HG03469 (cell line): ENCODE measurements at regions not wholly inside any gene's neighbourhood (a gene's known extent, or its start where the extent isn't known, plus 50 kb on each side); places are given as distances from the start of the nearest gene placed in this dataset.

Source experiments
- ATAC-seq: cut with Tn5 transposase; IDR thresholded peaks from one replicate; pipeline ENCODE4 v1.9.1; 2021; ENCODE audit warnings: mild to moderate bottlenecking, moderate library complexity, moderate number of reproducible peaks; ENCODE audit not compliant: unreplicated experiment

DNA sequence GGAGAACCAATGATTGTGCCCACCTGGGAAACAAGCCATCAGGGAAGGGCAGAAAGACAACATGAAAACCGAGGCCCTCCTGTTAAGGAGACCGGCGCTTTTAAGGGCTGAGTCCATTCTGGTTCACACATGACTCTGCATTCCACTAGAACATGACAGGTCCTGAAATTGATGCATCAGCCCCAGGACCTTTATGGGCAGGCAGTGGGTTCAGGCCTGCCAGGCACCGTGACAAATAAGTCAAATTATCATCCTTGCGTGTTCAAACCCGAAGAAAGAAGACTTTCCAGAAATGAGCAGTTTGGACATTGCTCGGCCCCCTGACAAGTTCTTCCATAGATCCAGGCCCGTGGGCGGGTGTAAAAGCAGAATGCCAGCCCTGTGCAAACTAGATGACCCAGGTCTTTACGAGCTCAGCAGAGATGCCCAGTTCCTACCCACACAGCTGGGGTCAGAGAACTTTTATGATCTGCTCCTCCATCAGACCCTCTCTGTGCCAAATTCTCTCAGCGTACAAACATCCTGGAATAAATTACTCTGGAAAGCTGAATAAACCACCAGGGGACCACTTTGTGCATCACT lies 295.5 kb upstream of the WWC1 start:
- ATAC-seq = no peak

DNA sequence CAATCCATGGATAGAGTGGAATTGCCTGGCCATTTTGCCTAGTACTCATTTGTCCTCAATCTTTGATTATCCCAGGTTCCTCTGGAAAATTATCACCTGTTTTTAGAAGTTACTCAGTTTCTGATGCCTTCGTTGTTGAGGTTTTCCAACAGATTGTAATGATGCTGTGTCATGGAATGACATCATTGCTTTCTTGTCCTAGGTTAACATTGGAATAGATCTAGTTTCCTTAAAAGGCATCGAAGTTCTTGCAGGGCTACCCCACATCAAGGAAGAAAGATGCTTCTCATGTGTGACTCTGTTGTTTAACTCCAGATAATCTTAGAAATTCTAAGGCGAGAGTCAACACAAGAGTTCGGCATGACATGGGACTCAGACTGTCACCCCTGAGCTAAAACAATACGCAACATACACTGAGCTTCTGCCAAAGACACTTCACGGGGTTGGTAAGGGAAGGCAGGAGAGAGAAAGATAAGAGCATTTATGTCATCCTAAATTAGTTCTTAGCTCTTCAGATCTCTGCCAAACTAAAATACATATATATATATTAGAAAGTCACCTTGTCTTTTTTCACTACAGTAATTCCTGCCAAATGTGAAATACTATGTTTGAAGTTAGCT lies 293.2 kb upstream of the WWC1 start:
- no peak for ATAC-seq

- no peak for ATAC-seq
These were observed 292.3 kb upstream of the WWC1 start for GRCh38 chr5:167999182-167999581.

DNA sequence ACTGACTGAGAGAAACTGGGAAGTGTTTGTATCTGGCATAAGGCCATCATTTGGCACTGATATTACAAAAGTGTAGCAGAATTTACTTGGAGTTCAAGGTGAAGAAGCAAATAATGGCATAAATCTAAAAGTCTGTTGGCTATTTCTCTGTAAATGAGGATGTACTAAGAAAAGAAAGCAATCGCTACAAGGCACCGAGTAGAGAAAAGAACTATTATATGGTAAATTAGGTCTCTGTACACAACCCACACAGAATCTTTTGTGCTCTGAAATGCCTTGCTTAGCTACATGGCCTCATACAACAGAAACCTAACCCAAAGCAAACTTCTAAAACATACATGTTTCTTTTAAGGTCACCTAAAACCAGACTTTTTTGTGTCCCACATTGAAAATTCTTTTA lies 290.1 kb upstream of the WWC1 start:
- no peak for ATAC-seq

DNA sequence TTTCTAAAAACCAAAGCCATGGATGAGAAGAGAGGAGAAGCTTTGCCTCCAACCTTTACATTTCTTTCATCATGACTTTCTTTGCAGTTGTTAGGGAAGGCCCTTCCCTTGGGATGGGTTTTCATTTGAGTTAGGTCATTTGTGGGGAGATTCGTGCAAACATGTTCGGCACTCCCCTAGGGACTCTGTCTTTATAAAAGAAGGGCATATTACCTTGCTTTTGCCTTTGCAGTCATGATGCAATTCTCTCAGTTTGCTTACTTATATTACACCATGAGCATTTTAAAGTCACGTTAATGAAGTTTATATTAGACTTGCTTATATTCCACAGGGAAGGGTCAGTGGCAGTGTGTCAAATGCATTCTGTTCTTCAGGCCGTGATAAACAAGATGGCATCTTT lies 289.3 kb upstream of the WWC1 start:
- no peak for ATAC-seq

DNA sequence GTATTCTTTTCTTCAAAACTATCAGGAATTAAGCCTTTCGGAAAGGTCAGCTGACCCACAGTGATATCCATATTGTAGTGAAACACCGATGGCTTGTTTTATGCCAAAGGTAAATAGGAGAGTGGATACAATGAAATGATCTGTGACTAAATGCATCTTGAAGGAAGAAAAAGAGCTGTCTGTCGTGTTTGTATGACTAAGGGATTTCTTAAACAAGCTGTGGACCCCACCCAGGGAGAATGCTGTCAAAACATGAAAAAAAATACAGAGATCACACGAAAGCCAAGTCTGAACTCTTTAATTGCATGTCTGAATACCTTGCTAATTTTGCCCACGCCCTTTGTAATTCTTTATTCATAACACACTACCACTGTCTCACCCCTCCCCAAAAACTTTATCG lies 286.4 kb upstream of the WWC1 start:
- no peak for ATAC-seq

DNA sequence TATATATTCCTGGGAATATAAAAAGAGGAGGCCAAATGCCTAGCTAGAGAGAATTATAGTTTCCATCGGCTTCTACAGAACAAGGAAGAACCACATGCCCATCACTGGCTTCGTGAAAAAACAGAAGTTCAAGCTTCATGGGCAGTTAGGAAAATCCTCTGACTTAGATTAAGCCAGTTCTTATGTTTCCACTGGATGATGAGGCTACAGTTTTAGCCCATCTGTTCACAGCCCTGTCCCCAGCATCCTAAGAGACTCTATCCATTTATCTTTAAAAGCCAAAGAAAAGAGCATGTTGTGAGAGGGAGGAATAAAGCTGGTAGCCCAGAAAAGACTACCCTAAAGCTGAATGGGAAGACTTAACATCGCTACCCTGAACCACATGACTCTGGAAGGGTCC lies 285.5 kb upstream of the WWC1 start:
- ATAC-seq = no peak

DNA sequence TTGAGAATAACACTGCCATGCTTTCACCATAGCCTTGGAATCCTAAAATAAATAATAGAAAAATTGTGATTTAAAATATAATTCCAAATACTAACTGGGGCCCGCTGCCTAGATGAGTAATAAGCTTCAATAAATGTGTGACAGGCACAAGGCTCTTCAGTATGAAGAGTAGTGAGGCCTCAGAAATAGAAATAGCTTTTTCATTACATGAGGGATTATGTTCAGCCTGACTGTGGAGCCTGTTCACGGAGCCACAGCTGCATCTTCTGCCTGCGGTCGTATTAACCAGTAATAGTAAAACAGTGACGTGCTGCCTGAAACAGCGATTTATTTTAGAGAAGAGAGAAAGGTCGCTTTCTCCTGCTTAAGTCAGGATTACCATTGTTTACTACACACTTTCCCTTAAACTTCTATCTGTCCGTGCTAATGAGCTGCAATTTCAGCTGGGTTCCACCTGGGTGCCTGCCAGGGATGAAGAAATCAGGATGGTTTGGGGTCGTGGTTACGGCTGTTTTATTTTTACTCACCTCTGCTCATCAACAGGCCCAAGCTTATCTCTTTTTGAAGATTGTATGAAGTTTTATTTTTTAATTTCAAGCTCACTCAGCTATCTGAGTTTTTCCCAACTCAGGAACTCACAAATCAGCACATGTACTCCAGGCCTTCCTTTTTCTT lies 284.9 kb upstream of the WWC1 start:
- ATAC-seq = no peak

DNA sequence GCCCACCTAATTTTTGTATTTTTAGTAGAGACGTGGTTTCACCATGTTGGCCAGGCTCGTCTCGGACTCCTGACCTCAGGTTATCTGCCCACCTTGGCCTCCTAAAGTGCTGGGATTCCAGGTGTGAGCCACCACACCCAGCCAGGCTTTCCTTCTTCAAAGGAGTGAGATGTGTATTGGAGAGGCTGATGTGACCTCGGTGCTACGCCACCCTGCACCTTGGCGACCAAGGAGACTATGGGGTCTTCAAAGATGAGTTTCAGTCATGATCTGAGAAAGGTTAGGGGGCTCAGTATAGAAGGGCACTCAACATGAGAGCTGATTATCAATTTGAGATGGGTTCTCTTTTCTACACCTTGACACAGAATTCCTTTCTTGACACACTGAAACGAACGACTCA lies 284.2 kb upstream of the WWC1 start:
- no peak for ATAC-seq

- no peak for ATAC-seq
These were observed 282.9 kb upstream of the WWC1 start for GRCh38 chr5:168008555-168008954.

DNA sequence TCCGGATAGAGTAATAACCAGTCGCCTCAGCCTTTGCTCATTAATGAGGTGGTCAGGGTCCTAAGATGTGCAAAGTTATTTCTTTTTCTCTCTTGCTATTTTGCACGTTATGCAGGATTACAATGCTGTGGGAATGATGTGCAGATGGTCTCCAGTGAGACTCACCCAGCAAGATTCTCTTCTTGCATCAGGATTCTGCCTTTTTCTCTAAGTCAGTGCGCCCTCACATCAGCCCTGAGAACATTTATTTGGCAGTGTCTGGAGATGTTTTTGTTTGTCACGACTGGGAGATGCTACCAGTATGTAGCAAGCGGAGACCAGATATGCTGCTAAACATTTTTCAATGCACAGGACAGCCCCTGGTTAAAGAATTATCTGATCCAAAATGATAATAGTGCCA lies 280.3 kb upstream of the WWC1 start:
- ATAC-seq = no peak

DNA sequence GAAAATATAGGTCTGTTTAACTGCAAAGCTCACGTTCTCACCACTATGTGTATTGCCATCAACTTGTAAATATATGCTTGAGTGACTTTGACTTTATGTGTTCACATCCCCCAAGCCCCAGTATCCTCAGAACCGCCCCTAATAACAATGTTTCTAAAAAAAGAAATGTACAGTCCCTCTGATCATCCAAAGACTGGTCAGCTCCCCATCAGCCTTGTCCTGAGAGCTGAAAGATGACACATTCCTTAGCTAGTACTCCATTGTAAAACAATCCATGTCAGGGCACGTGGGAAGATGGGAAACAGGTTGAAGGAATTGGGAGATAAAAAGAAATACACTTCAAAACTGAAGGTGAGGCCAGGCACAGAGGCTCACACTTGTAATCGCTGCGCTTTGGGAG lies 279.4 kb upstream of the WWC1 start:
- no peak for ATAC-seq

- no peak for ATAC-seq
These were observed 277.9 kb upstream of the WWC1 start for GRCh38 chr5:168013546-168013945.

DNA sequence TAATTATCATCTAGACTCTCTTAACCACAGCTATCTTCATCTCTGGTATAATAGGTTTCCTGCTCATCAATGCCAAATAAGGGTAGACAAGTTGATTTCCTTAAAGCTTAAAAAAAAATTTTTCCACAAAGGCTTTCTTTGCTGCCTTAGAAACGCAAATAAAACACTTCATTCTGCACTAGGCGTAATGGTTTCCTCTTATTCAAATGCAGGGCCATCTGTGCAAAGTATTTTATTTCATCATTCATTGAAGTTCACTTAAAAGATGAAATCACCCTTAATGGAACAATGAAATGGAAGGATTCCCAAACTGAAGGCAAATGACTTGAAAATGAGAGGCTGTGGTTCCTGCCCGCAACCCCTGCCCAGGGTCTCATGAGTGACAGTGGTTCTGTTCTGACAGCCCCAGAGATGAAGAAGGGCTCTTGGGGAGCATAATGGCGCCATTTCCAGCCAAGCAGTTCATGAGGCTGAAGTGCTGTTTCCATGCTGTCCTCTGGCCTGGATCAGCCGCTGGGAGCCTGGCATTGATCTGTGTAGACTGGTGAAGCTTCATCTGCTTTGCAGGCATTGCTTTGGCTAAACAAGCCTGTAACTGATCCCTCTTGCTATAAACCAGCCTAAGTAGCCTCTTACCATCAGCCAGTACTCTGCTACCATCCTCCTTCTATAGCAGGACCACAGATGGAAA lies 276.9 kb upstream of the WWC1 start:
- ATAC-seq = no peak

DNA sequence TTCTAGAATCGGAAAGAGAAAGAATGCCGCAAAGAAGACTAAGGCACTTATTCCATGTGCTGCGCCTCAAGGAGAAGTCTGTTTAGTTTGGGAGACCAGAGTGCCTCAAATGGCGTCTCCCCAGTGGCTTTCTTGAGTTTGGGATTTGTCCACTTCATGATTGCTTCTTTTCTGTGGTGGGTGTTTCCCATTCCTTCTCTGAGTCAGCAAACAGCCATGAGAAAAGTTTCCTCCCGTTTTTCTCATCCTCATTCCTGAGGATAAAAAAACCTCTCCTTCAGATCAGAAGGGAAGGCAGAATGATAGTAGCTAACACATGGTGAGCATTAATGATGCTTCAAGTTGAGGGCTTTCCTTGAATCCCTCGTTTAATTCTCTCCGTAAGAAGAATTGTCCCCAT lies 275.9 kb upstream of the WWC1 start:
- ATAC-seq = no peak

DNA sequence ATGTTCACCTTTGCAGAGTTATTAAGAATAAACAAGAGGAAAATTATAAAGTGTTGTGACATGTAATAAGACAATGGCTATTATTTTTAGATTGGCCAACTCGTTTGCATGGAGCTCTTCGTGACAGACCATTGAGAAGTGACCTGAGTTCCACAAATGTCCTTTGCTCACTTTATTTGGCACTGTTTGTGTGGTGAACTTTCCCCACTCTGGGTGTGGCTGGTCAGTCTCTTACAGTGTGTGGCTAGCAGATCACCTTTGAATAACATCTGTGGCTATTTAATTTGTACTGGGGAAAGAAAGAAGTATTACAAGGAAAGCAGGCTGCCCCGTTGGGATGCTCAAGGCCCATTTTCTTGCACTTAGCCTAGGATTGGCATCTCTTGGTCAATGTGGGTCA lies 274.1 kb upstream of the WWC1 start:
- ATAC-seq = no peak

GRCh38 chr5:168019143-168019542 lies 272.3 kb upstream of the WWC1 start:
- ATAC-seq = no peak

DNA sequence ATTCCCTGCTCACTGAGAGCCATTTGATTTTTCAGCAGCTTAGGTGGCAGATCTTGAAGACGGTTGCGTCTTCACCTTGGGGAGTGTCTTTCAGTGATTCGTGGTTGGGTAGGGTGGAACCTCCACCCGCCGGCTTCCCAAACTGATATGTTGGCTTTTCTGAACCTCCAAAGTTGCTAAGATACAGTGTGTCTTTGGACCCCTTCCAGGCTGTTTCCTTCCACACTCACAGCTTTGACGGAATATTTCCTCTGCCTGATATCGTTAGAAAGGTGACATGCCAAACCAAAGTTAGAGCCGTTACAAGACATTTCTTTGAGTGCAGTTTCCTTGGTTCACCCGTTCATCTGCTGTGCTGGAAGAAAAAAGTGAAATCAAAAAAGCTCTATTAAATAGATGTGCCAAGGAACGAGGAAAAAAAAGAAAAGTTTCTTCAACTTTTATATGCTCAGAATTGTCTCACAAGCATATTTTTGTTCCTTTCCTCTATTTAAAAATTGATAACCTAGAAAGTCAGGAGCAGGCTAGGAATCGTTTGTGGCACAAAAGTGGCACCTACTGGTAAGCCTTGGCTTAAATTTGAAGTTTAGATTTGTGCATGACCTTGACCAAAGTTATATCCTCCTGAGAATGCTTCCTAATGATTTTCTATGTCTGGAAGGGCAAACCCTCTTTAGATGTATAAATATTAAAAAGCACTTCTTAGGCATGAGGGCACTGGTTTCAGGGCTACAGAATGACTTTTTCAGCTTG lies 270.7 kb upstream of the WWC1 start:
- no peak for ATAC-seq

DNA sequence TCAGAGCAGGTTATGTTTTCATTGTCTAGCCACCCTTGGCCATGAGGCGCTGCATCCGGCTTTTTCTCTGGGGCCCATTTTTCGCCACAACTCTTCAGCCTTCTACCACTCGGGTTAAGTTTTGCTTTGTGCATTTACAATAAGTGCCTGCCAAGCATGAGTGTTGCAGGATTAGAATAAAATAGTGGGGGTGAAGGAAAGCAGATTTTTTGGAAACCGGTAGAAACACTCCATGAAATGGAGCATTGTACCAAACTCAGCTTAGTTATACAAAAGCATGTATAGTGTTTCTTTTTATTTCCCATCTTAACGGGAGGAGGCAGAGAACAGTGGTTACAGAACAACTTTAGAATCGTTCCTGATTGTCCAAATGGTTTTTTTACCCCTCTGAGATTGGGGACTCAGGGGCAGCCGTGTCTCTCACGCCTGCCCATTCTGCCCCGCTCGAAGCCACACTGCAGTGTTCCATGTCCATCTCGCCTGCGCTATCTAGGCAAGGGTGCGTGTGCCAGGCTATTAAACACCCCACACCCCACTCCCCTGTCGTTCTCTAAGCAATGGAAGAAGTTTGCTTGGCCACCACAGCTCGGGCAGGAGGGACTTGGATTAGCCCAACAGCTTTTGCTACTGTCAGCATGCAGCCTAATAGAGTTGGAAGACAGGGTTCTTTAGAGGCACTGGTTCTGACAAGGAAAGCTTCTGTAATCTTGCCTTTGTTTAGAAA lies 268.8 kb upstream of the WWC1 start:
- no peak for ATAC-seq

DNA sequence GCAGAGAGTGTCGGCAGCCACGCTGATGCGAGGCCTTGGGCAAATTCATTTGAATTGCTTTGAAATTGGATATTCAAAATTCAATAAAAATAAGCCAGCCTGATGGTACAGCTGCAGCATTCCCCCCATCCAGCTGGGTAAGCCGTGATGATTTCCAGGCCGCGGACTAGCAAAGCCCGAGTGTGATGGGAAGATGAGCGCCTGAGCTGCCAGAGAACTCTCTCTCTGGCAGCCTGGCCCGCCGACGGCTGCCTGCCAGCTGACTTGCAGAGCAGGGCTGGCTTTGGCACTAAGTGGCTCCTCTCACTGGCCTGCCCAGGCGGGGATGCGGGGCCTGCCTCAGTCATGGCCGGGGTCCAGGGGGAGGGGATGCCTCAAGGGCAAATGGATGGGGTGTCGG lies 268.3 kb upstream of the WWC1 start:
- ATAC-seq = no peak

GRCh38 chr5:168024306-168024705 lies 267.1 kb upstream of the WWC1 start:
- no peak for ATAC-seq
